Keratinocyte (primary cell): ENCODE measurements at regions not wholly inside any gene's neighbourhood (a gene's known extent, or its start where the extent isn't known, plus 50 kb on each side); places are given as distances from the start of the nearest gene placed in this dataset.

Experiments used
- DNase-seq: peaks from one replicate; pipeline ENCODE4 v3.0.0-alpha.2; 2011; ENCODE audit warnings: low read depth, missing footprints, low spot score
- FAIRE-seq: peaks from 2 replicates; lab custom pipeline; 2011; peaks lifted over from hg19 to GRCh38; lab: Jason Lieb, UNC
- H2AFZ ChIP-seq: 2 replicates; pipeline ENCODE4 v1.6.0; 2012; ENCODE audit warnings: low read length, control low read depth, inconsistent platforms; ENCODE audit not compliant: control insufficient read depth
- H3K27ac ChIP-seq: 2 replicates; pipeline ENCODE4 v1.5.1; 2011; ENCODE audit warnings: low read length; ENCODE audit not compliant: control insufficient read depth, insufficient read depth
- H3K27me3 ChIP-seq: 3 replicates; pipeline ENCODE4 v1.6.0; 2011; ENCODE audit warnings: low read length; ENCODE audit not compliant: control insufficient read depth, insufficient read depth; ENCODE audit errors: extremely low read depth
- H3K36me3 ChIP-seq, 2 experiments: 2 replicates in 1 of 2; 3 replicates in 1 of 2; pipeline ENCODE4 v1.5.1; 2011; ENCODE audit warnings: low read length in 2 of 2, mild to moderate bottlenecking in 1 of 2; ENCODE audit not compliant: control insufficient read depth in 2 of 2, insufficient read depth in 2 of 2; ENCODE audit errors: extremely low read depth in 1 of 2
- H3K4me1 ChIP-seq: 3 replicates; pipeline ENCODE4 v1.5.1; 2011; ENCODE audit warnings: low read length; ENCODE audit not compliant: control insufficient read depth, insufficient read depth; ENCODE audit errors: extremely low read depth
- H3K4me2 ChIP-seq: 3 replicates; pipeline ENCODE4 v1.6.0; 2011; ENCODE audit warnings: low read depth, low read length; ENCODE audit not compliant: control insufficient read depth, insufficient read depth; ENCODE audit errors: extremely low read depth
- H3K4me3 ChIP-seq, 3 experiments: fragments of 200-600 bp in 1 of 3; sonication (generic) in 1 of 3; 2 replicates in 2 of 3; 3 replicates in 1 of 3; pipeline ENCODE4 v1.5.1; 2011 to 2016; ENCODE audit warnings: low read length in 3 of 3, mild to moderate bottlenecking in 3 of 3, control low read depth in 2 of 3, inconsistent platforms in 1 of 3, low read depth in 1 of 3, mixed read lengths in 1 of 3, mixed run types in 1 of 3, moderate library complexity in 1 of 3; ENCODE audit not compliant: control insufficient read depth in 2 of 3, insufficient read depth in 2 of 3; ENCODE audit errors: extremely low read depth in 1 of 3
- H3K79me2 ChIP-seq: 2 replicates; pipeline ENCODE4 v1.6.0; 2012; ENCODE audit warnings: low read length; ENCODE audit not compliant: control insufficient read depth, insufficient read depth
- H3K9ac ChIP-seq: 3 replicates; pipeline ENCODE4 v1.6.0; 2011; ENCODE audit warnings: low read length; ENCODE audit not compliant: control insufficient read depth, insufficient read depth; ENCODE audit errors: extremely low read depth
- H3K9me1 ChIP-seq: 3 replicates; pipeline ENCODE4 v1.6.0; 2011; ENCODE audit warnings: low read length; ENCODE audit not compliant: control insufficient read depth, insufficient read depth; ENCODE audit errors: extremely low read depth
- H3K9me3 ChIP-seq: 2 replicates; pipeline ENCODE4 v1.5.1; 2012; ENCODE audit warnings: low read depth, low read length; ENCODE audit not compliant: control insufficient read depth
- H4K20me1 ChIP-seq: 3 replicates; pipeline ENCODE4 v1.6.0; 2011; ENCODE audit warnings: low read length; ENCODE audit not compliant: control insufficient read depth, insufficient read depth; ENCODE audit errors: extremely low read depth
- EZH2 ChIP-seq: IDR thresholded peaks from one replicate; pipeline ENCODE4 v1.6.1; 2012; ENCODE audit warnings: inconsistent platforms, mild to moderate bottlenecking, low read length, moderate library complexity
- dilution Hi-C: fragments of 300-500 bp; cut with MboI; formaldehyde crosslinking; loops from one replicate; pipeline ENCODE4 v1.7.0; 2020; ENCODE audit warnings: low sequenced_read_pairs; ENCODE audit not compliant: extremely low pct_ligation_motif_present
- TF ChIP-seq, protein P1 (sequence below), 3 experiments: IDR thresholded peaks in 1 of 3; conservative IDR thresholded peaks in 1 of 3; optimal IDR thresholded peaks in 1 of 3; 2 replicates in 2 of 3; 3 replicates in 1 of 3; pipeline versions ENCODE3 to v1.5.1; 2011; ENCODE audit warnings: low read length in 3 of 3, mild to moderate bottlenecking in 3 of 3, moderate library complexity in 2 of 3, control low read depth in 1 of 3, inconsistent platforms in 1 of 3; ENCODE audit not compliant: insufficient read depth in 2 of 3; ENCODE audit errors: extremely low read depth in 1 of 3

DNA sequence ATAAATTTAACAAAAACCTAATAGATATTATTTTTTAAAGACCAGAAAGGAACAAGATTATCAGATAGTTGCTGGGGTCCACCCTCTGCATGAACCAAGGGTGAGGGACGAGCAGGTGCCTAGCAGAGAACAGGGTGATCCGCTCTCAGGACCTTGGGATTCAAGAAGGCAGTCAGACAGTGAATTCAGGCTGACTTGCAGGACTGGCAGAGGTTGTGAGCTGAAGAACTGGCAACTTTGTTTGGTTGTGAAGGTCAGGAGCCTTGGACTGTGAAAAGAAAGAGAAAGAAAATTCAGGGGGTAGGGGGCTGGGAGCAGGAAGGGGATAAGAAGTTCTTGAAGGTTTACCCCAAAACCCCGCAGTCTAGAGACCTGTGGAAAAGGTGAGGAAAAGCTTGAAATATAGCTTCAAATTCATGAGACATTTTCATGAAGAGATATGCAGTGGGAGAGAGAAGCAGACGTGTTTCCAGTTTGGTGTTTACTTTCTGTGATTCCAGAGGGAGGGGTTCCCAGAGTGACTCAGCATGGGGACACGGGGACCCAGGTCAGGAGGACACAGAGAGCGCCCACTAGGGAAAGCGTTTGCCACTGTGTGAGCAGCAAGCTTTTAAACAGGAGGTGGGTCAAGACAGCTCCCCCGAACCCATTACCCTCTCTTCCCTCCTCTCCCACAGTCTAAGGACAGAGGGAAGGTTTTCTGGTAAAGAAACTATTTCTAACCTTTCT is 217.2 kb upstream of the UMPS start:
- no peak overlapping the region for H3K4me3 ChIP-seq
- H3K27ac ChIP-seq: no peak overlapping the region
- peaks cover 14% of the 10 kb centered on the region for H3K4me1 ChIP-seq
- H3K79me2 ChIP-seq: no peaks in the 10 kb centered on the region
- TF ChIP-seq EZH2: no peak
- TF ChIP-seq, protein P1, sequence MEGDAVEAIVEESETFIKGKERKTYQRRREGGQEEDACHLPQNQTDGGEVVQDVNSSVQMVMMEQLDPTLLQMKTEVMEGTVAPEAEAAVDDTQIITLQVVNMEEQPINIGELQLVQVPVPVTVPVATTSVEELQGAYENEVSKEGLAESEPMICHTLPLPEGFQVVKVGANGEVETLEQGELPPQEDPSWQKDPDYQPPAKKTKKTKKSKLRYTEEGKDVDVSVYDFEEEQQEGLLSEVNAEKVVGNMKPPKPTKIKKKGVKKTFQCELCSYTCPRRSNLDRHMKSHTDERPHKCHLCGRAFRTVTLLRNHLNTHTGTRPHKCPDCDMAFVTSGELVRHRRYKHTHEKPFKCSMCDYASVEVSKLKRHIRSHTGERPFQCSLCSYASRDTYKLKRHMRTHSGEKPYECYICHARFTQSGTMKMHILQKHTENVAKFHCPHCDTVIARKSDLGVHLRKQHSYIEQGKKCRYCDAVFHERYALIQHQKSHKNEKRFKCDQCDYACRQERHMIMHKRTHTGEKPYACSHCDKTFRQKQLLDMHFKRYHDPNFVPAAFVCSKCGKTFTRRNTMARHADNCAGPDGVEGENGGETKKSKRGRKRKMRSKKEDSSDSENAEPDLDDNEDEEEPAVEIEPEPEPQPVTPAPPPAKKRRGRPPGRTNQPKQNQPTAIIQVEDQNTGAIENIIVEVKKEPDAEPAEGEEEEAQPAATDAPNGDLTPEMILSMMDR (optimal IDR thresholded peaks at IDR 0.05 in 1 of 3, IDR thresholded peaks at IDR 0.05 in 1 of 3, conservative IDR thresholded peaks at IDR 0.05 in 1 of 3; ENCODE audit: extremely low read depth in 1 of 3, insufficient read depth in 2 of 3, low read length in 3 of 3): no peak
- no peaks in the 10 kb centered on the region for H3K36me3 ChIP-seq
- H3K9me3 ChIP-seq: no peaks in the 10 kb centered on the region
- H2AFZ ChIP-seq: no peak overlapping the region
- no peaks in the 10 kb centered on the region for H4K20me1 ChIP-seq
- dilution Hi-C loops: no loop called here
- FAIRE-seq (no peak), DNase-seq (no peak)
- no peak overlapping the region for H3K9ac ChIP-seq
- no peaks in the 10 kb centered on the region for H3K27me3 ChIP-seq
- no peak overlapping the region for H3K4me2 ChIP-seq
- H3K9me1 ChIP-seq: no peaks in the 10 kb centered on the region

DNA sequence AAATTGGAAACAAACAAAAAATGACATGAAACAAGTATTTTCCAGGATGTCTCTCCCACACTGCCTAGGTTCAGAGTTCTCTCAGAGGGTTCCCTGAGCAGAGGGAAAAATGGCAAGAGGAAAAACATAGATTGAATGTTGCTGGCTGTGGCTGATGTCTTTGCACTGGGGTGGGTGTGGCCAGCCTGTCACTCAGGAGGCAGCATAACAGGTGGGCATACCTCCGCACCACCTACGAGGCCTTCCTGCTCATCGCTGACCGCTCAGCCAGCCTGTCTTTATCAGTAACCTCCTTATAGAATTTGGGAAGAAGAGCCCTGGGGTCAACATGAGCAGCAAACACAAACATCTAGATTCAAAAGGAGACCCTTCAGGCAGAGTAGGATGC is 216.6 kb upstream of the UMPS start:
- DNase-seq (no peak), FAIRE-seq (no peak)
- H3K27me3 ChIP-seq: no peaks in the 10 kb centered on the region
- H3K27ac ChIP-seq: no peak overlapping the region
- H3K4me1 ChIP-seq: peaks cover 14% of the 10 kb centered on the region
- dilution Hi-C loops: no loop called here
- TF ChIP-seq, protein P1 (optimal IDR thresholded peaks at IDR 0.05 in 1 of 3, IDR thresholded peaks at IDR 0.05 in 1 of 3, conservative IDR thresholded peaks at IDR 0.05 in 1 of 3; ENCODE audit: extremely low read depth in 1 of 3, insufficient read depth in 2 of 3, low read length in 3 of 3): no peak
- TF ChIP-seq EZH2: no peak
- H4K20me1 ChIP-seq: no peaks in the 10 kb centered on the region
- H3K9me3 ChIP-seq: no peaks in the 10 kb centered on the region
- no peaks in the 10 kb centered on the region for H3K79me2 ChIP-seq
- no peak overlapping the region for H3K4me3 ChIP-seq
- no peak overlapping the region for H3K9ac ChIP-seq
- no peak overlapping the region for H3K4me2 ChIP-seq
- no peaks in the 10 kb centered on the region for H3K36me3 ChIP-seq
- H3K9me1 ChIP-seq: no peaks in the 10 kb centered on the region
- H2AFZ ChIP-seq: no peak overlapping the region
